ENCODE measurements at regions not wholly inside any gene's neighbourhood (a gene's known extent, or its start where the extent isn't known, plus 50 kb on each side); places are given as distances from the start of the nearest gene placed in this dataset.

- H3K27ac ChIP-seq (ENCODE audit: low read length, poor library complexity, severe bottlenecking) = no peak overlapping the region
- H3K9me3 ChIP-seq (ENCODE audit: control insufficient read depth, low read length) = peaks cover 13% of the 10 kb centered on the region
- DNase-seq = no peak
- no peak overlapping the region for H4K8ac ChIP-seq (ENCODE audit: low read length)
- no peak overlapping the region for H2BK12ac ChIP-seq (ENCODE audit: low read length in 2 of 2)
- H3K4me2 ChIP-seq (ENCODE audit: low read length, poor library complexity, severe bottlenecking) = no peak overlapping the region
- no peak overlapping the region for H2BK5ac ChIP-seq (ENCODE audit: low read depth, low read length, poor library complexity, severe bottlenecking)
- no peak overlapping the region for H2BK120ac ChIP-seq (ENCODE audit: low read depth, low read length)
- no peak overlapping the region for H3K4me3 ChIP-seq (ENCODE audit: insufficient read depth in 1 of 2, low read depth in 1 of 2, low read length in 2 of 2)
- H3K36me3 ChIP-seq (ENCODE audit: control insufficient read depth in 1 of 2, insufficient read depth in 2 of 2, low read depth in 1 of 2, low read length in 2 of 2) = no peaks in the 10 kb centered on the region
- H3K4me1 ChIP-seq (ENCODE audit: control insufficient read depth, insufficient read depth, low read depth, low read length) = no peaks in the 10 kb centered on the region
- no peak overlapping the region for H3K4ac ChIP-seq (ENCODE audit: low read depth in 1 of 2, low read length in 2 of 2)
- no peak overlapping the region for H2AFZ ChIP-seq (ENCODE audit: low read depth, low read length)
- H3K9ac ChIP-seq (ENCODE audit: low read length) = no peak overlapping the region
- H3K27me3 ChIP-seq (ENCODE audit: control insufficient read depth in 1 of 2, insufficient read depth in 1 of 2, low read length in 2 of 2) = no peaks in the 10 kb centered on the region
- H3K79me1 ChIP-seq (replicated peaks; ENCODE audit: low read length, poor library complexity, severe bottlenecking) = no peaks in the 10 kb centered on the region
- H3K18ac ChIP-seq (ENCODE audit: low read depth in 1 of 2, low read length in 2 of 2) = no peak overlapping the region
- no peak overlapping the region for H3K14ac ChIP-seq (ENCODE audit: low read length in 2 of 2)
- no peak overlapping the region for H2AK5ac ChIP-seq (ENCODE audit: low read length, severe bottlenecking)
- H4K91ac ChIP-seq (ENCODE audit: low read length) = no peak overlapping the region
- H2BK15ac ChIP-seq (ENCODE audit: low read depth, poor library complexity, severe bottlenecking) = no peak overlapping the region
- 90% methylated on average over 1 of the region's 1 CpG for WGBS
- no peak overlapping the region for H3K23ac ChIP-seq (ENCODE audit: low read length in 2 of 2)
Observed at GRCh38 chr15:37452498-37452897, 352.1 kb upstream of the MEIS2 start.

GRCh38 chr15:37480482-37480881 lies 380.1 kb upstream of the MEIS2 start:
- Histone ChIP-seq H2AK5ac (ENCODE audit: low read length, severe bottlenecking) (no peak overlapping the region), H2AFZ (ENCODE audit: low read depth, low read length) (no peak overlapping the region), H3K4me1 (ENCODE audit: control insufficient read depth, insufficient read depth, low read depth, low read length) (no peaks in the 10 kb centered on the region), H2BK5ac (ENCODE audit: low read depth, low read length, poor library complexity, severe bottlenecking) (no peak overlapping the region), H3K4ac (ENCODE audit: low read depth in 1 of 2, low read length in 2 of 2) (no peak overlapping the region), H3K79me1 (replicated peaks; ENCODE audit: low read length, poor library complexity, severe bottlenecking) (no peaks in the 10 kb centered on the region), H3K9me3 (ENCODE audit: control insufficient read depth, low read length) (no peaks in the 10 kb centered on the region), H2BK12ac (ENCODE audit: low read length in 2 of 2) (no peak overlapping the region), H3K23ac (ENCODE audit: low read length in 2 of 2) (no peak overlapping the region), H3K27ac (ENCODE audit: low read length, poor library complexity, severe bottlenecking) (no peak overlapping the region), H2BK120ac (ENCODE audit: low read depth, low read length) (no peak overlapping the region), H3K4me2 (ENCODE audit: low read length, poor library complexity, severe bottlenecking) (no peak overlapping the region), H3K36me3 (ENCODE audit: control insufficient read depth in 1 of 2, insufficient read depth in 2 of 2, low read depth in 1 of 2, low read length in 2 of 2) (no peaks in the 10 kb centered on the region), H3K18ac (ENCODE audit: low read depth in 1 of 2, low read length in 2 of 2) (no peak overlapping the region), H4K8ac (ENCODE audit: low read length) (no peak overlapping the region), H4K91ac (ENCODE audit: low read length) (no peak overlapping the region), H3K4me3 (ENCODE audit: insufficient read depth in 1 of 2, low read depth in 1 of 2, low read length in 2 of 2) (no peak overlapping the region), H2BK15ac (ENCODE audit: low read depth, poor library complexity, severe bottlenecking) (no peak overlapping the region), H3K27me3 (ENCODE audit: control insufficient read depth in 1 of 2, insufficient read depth in 1 of 2, low read length in 2 of 2) (no peaks in the 10 kb centered on the region), H3K9ac (ENCODE audit: low read length) (no peak overlapping the region), H3K14ac (ENCODE audit: low read length in 2 of 2) (no peak overlapping the region)
- 50% methylated on average over 2 of the region's 3 CpGs for WGBS
- DNase-seq = no peak

- no peak overlapping the region for H2AFZ ChIP-seq (ENCODE audit: low read depth, low read length)
- H2BK15ac ChIP-seq (ENCODE audit: low read depth, poor library complexity, severe bottlenecking) = no peak overlapping the region
- H2BK5ac ChIP-seq (ENCODE audit: low read depth, low read length, poor library complexity, severe bottlenecking) = no peak overlapping the region
- no peak overlapping the region for H2BK120ac ChIP-seq (ENCODE audit: low read depth, low read length)
- H3K27ac ChIP-seq (ENCODE audit: low read length, poor library complexity, severe bottlenecking) = no peak overlapping the region
- no peaks in the 10 kb centered on the region for H3K27me3 ChIP-seq (ENCODE audit: control insufficient read depth in 1 of 2, insufficient read depth in 1 of 2, low read length in 2 of 2)
- H3K4ac ChIP-seq (ENCODE audit: low read depth in 1 of 2, low read length in 2 of 2) = no peak overlapping the region
- no peak overlapping the region for H3K9ac ChIP-seq (ENCODE audit: low read length)
- no CpG with 5 or more reads among the region's 1 CpG for WGBS
- no peak overlapping the region for H3K23ac ChIP-seq (ENCODE audit: low read length in 2 of 2)
- H3K4me2 ChIP-seq (ENCODE audit: low read length, poor library complexity, severe bottlenecking) = no peak overlapping the region
- H3K9me3 ChIP-seq (ENCODE audit: control insufficient read depth, low read length) = peaks cover 2% of the 10 kb centered on the region
- H3K14ac ChIP-seq (ENCODE audit: low read length in 2 of 2) = no peak overlapping the region
- H3K79me1 ChIP-seq (replicated peaks; ENCODE audit: low read length, poor library complexity, severe bottlenecking) = no peaks in the 10 kb centered on the region
- H3K36me3 ChIP-seq (ENCODE audit: control insufficient read depth in 1 of 2, insufficient read depth in 2 of 2, low read depth in 1 of 2, low read length in 2 of 2) = no peaks in the 10 kb centered on the region
- no peak for DNase-seq
- H2BK12ac ChIP-seq (ENCODE audit: low read length in 2 of 2) = no peak overlapping the region
- H3K4me1 ChIP-seq (ENCODE audit: control insufficient read depth, insufficient read depth, low read depth, low read length) = no peaks in the 10 kb centered on the region
- no peak overlapping the region for H2AK5ac ChIP-seq (ENCODE audit: low read length, severe bottlenecking)
- H4K8ac ChIP-seq (ENCODE audit: low read length) = no peak overlapping the region
- no peak overlapping the region for H4K91ac ChIP-seq (ENCODE audit: low read length)
- no peak overlapping the region for H3K4me3 ChIP-seq (ENCODE audit: insufficient read depth in 1 of 2, low read depth in 1 of 2, low read length in 2 of 2)
- no peak overlapping the region for H3K18ac ChIP-seq (ENCODE audit: low read depth in 1 of 2, low read length in 2 of 2)
Observed at GRCh38 chr15:37481126-37481525, 380.8 kb upstream of the MEIS2 start.

GRCh38 chr15:37483779-37484178 lies 383.4 kb upstream of the MEIS2 start:
- Histone ChIP-seq H3K27ac (ENCODE audit: low read length, poor library complexity, severe bottlenecking) (no peak overlapping the region), H3K27me3 (ENCODE audit: control insufficient read depth in 1 of 2, insufficient read depth in 1 of 2, low read length in 2 of 2) (no peaks in the 10 kb centered on the region)

More at GRCh38 chr15:37483779-37484178, 383.4 kb upstream of the MEIS2 start:
- Histone ChIP-seq H2AFZ (ENCODE audit: low read depth, low read length) (no peak overlapping the region), H4K8ac (ENCODE audit: low read length) (no peak overlapping the region), H3K79me1 (replicated peaks; ENCODE audit: low read length, poor library complexity, severe bottlenecking) (no peaks in the 10 kb centered on the region), H3K36me3 (ENCODE audit: control insufficient read depth in 1 of 2, insufficient read depth in 2 of 2, low read depth in 1 of 2, low read length in 2 of 2) (no peaks in the 10 kb centered on the region), H3K18ac (ENCODE audit: low read depth in 1 of 2, low read length in 2 of 2) (no peak overlapping the region), H3K4ac (ENCODE audit: low read depth in 1 of 2, low read length in 2 of 2) (no peak overlapping the region), H2BK12ac (ENCODE audit: low read length in 2 of 2) (no peak overlapping the region), H2BK15ac (ENCODE audit: low read depth, poor library complexity, severe bottlenecking) (no peak overlapping the region), H2AK5ac (ENCODE audit: low read length, severe bottlenecking) (no peak overlapping the region), H3K23ac (ENCODE audit: low read length in 2 of 2) (no peak overlapping the region), H3K4me1 (ENCODE audit: control insufficient read depth, insufficient read depth, low read depth, low read length) (no peaks in the 10 kb centered on the region), H3K9me3 (ENCODE audit: control insufficient read depth, low read length) (peaks cover 4% of the 10 kb centered on the region), H3K4me3 (ENCODE audit: insufficient read depth in 1 of 2, low read depth in 1 of 2, low read length in 2 of 2) (no peak overlapping the region), H3K14ac (ENCODE audit: low read length in 2 of 2) (no peak overlapping the region), H2BK120ac (ENCODE audit: low read depth, low read length) (no peak overlapping the region), H3K9ac (ENCODE audit: low read length) (no peak overlapping the region), H3K4me2 (ENCODE audit: low read length, poor library complexity, severe bottlenecking) (no peak overlapping the region), H4K91ac (ENCODE audit: low read length) (no peak overlapping the region), H2BK5ac (ENCODE audit: low read depth, low read length, poor library complexity, severe bottlenecking) (no peak overlapping the region)
- 82% methylated on average over 6 of the region's 6 CpGs for WGBS
- no peak for DNase-seq

All from mesenchymal stem cell (in vitro differentiated cells and primary cell).